ENCODE measurements at regions not wholly inside any gene's neighbourhood (a gene's known extent, or its start where the extent isn't known, plus 50 kb on each side); places are given as distances from the start of the nearest gene placed in this dataset.

DNA sequence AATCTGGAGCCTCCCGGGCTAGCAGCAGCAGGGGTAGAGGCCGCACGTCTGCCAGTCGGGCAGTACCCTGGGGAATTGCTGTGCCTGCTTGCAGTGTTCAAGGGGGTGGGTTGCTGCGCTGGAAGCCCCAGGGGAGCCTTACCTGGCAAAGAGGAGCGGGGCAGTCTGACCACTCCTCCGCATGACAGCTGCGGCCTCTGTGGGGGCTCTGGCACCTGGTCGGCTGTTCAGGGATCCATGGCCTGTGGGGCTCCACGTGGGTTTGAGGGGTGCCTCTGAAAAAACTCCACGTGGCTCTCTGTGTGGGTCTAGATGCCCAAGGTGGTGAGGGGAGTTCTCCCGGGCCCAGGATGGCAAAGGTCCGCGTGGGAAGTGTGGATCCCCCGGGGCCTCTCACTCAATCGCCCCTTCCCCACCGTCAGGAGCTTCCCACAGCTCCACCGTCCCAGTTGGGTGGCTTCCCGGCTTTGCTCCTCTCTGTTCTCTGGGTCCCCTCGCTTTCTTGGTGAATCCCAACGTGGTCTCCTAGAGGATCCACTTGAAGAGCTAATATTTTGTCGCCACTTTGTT is 184.5 kb downstream of the EFHB start:
- Histone ChIP-seq H3K4me1 (no peaks in the 10 kb centered on the region), H3K4me3 (no peak overlapping the region), H3K36me3 (replicated peaks) (no peaks in the 10 kb centered on the region), H3K27me3 (ENCODE audit: low read depth) (peaks cover 6% of the 10 kb centered on the region; the same call in 1 of the 2 replicates), H3K9me3 (no peaks in the 10 kb centered on the region)
- in situ Hi-C loops (cut with MboI; ENCODE audit: low sequenced_read_pairs), result no loop called here
- DNase-seq (ENCODE audit: low spot score in 2 of 2), result no peak

GRCh38 chr3:19748782-19749447 is 185.1 kb downstream of the EFHB start:
- Histone ChIP-seq H3K4me1 (no peaks in the 10 kb centered on the region), H3K4me3 (no peak overlapping the region), H3K9me3 (no peaks in the 10 kb centered on the region), H3K36me3 (replicated peaks) (no peaks in the 10 kb centered on the region), H3K27me3 (ENCODE audit: low read depth) (peaks cover 6% of the 10 kb centered on the region; the same call in 1 of the 2 replicates)
- no peak for DNase-seq (ENCODE audit: low spot score in 2 of 2)
- in situ Hi-C loops (cut with MboI; ENCODE audit: low sequenced_read_pairs), result no loop called here

- H3K4me1 ChIP-seq, result no peaks in the 10 kb centered on the region
- H3K4me3 ChIP-seq, result no peak overlapping the region
- peaks cover 9% of the 10 kb centered on the region; the same call in 1 of the 2 replicates for H3K27me3 ChIP-seq (ENCODE audit: low read depth)
- DNase-seq (ENCODE audit: low spot score in 2 of 2), result no peak
- no peaks in the 10 kb centered on the region for H3K36me3 ChIP-seq (replicated peaks)
- no peaks in the 10 kb centered on the region for H3K9me3 ChIP-seq
- in situ Hi-C loops (cut with MboI; ENCODE audit: low sequenced_read_pairs), result no loop called here
Observed at GRCh38 chr3:19744047-19744446, 190.0 kb downstream of the EFHB start.

GRCh38 chr3:19742935-19743334 is 191.1 kb downstream of the EFHB start:
- H3K27me3 ChIP-seq (ENCODE audit: low read depth), result peaks cover 9% of the 10 kb centered on the region
- H3K9me3 ChIP-seq, result no peaks in the 10 kb centered on the region
- DNase-seq (ENCODE audit: low spot score in 2 of 2), result no peak
- no peaks in the 10 kb centered on the region for H3K4me1 ChIP-seq
- in situ Hi-C loops (cut with MboI; ENCODE audit: low sequenced_read_pairs), result no loop called here
- no peak overlapping the region for H3K4me3 ChIP-seq
- no peaks in the 10 kb centered on the region for H3K36me3 ChIP-seq (replicated peaks)

DNA sequence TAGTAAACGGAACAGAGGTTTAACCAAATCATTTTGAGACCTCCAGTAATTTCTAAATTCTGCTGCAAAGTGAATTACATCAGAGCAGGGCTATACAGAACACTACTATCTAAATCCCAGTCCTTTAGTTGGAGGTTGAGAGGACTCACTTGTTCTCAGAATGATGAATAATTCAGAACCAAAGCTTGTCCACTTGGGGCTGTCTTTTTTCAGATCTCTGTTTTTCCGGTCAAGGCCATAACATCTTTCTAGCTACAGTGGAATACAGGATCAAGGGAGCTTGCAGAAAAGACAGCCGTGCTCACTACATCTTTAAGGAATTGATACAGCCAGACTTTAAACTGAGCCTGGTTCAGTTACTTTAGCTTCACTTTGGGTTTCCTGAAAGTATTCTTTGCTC is 194.5 kb downstream of the EFHB start:
- Histone ChIP-seq H3K4me1 (no peaks in the 10 kb centered on the region), H3K36me3 (replicated peaks) (no peaks in the 10 kb centered on the region), H3K27me3 (ENCODE audit: low read depth) (peaks cover 3% of the 10 kb centered on the region; the same call in 1 of the 2 replicates), H3K4me3 (no peak overlapping the region), H3K9me3 (no peaks in the 10 kb centered on the region)
- no peak for DNase-seq (ENCODE audit: low spot score in 2 of 2)
- in situ Hi-C loops (cut with MboI; ENCODE audit: low sequenced_read_pairs), result no loop called here

DNA sequence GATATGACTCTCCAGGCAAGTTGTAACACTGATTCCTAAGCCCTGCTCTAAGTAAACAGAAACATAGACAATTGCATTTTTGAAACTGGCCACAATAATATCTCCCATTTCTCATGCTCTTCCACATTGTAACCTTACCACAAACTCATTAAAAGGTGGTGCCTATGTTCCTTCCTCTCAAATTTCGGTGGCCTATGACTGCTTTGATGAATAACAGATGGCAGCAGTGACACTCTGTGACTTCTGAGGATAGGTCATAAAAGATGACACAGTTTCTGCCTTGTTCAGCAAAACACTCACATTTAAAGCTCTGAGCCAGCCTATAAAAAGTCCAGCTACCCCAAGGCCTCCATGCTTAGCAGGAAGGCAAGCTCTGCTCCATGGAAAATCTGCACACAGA is 195.2 kb downstream of the EFHB start:
- H3K27me3 ChIP-seq (ENCODE audit: low read depth), result peaks cover 3% of the 10 kb centered on the region; the same call in 1 of the 2 replicates

DNA sequence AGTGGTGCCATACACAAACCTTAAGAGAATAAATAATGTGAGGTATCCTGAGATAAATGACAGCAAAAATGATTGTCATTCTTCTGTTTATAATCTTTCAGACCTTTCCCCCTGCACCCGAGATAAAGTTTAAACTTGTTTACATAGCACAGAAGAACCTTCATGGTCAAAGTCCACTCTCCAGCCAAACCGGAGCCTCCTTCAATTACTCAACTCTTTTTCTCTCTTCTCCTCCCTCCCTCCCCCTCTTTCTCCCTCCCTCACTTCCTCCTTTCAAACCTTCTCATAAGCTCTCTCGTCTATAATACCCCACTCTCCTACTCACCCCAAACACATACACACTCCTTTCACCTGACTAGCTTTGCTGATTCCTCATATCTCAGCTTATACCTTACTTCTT is 198.9 kb downstream of the EFHB start:
- in situ Hi-C loops (cut with MboI; ENCODE audit: low sequenced_read_pairs), result no loop called here
- H3K36me3 ChIP-seq (replicated peaks), result no peaks in the 10 kb centered on the region
- H3K27me3 ChIP-seq (ENCODE audit: low read depth), result no peaks in the 10 kb centered on the region; the same call in 1 of the 2 replicates
- no peak overlapping the region for H3K4me3 ChIP-seq
- no peaks in the 10 kb centered on the region for H3K4me1 ChIP-seq
- no peaks in the 10 kb centered on the region for H3K9me3 ChIP-seq
- DNase-seq (ENCODE audit: low spot score in 2 of 2), result no peak

More for the DNA sequence above, 195.2 kb downstream of the EFHB start:
- in situ Hi-C loops (cut with MboI; ENCODE audit: low sequenced_read_pairs), result no loop called here
- Histone ChIP-seq H3K9me3 (no peaks in the 10 kb centered on the region), H3K4me3 (no peak overlapping the region), H3K4me1 (no peaks in the 10 kb centered on the region), H3K36me3 (replicated peaks) (no peaks in the 10 kb centered on the region)
- no peak for DNase-seq (ENCODE audit: low spot score in 2 of 2)

- no peak for DNase-seq (ENCODE audit: low spot score in 2 of 2)
- Histone ChIP-seq H3K4me3 (no peak overlapping the region), H3K4me1 (no peaks in the 10 kb centered on the region), H3K36me3 (replicated peaks) (no peaks in the 10 kb centered on the region), H3K27me3 (ENCODE audit: low read depth) (no peaks in the 10 kb centered on the region; the same call in 1 of the 2 replicates), H3K9me3 (no peaks in the 10 kb centered on the region)
- in situ Hi-C loops (cut with MboI; ENCODE audit: low sequenced_read_pairs), result no loop called here
Observed at GRCh38 chr3:19734453-19734852, 199.6 kb downstream of the EFHB start.

DNA sequence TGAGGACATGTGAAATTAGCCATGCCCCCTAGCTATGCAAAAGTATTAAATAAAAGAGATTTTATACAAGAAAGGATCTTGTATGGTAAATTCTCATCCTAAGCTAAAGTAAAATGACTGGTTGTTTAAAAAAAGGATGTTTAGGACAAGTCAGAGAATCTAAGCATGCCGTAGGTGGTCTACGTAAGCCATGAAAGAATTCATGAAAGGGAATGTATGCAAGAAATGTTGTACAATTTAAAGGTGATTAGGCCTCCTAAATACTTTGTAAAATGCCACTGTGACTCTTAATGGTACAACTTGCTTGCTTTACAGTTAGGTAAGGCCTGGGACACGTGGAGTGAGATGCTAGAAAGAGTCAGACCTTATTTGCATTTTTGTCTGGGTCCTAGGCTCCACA is 209.0 kb downstream of the EFHB start:
- in situ Hi-C loops (cut with MboI; ENCODE audit: low sequenced_read_pairs), result no loop called here
- Histone ChIP-seq H3K36me3 (replicated peaks) (no peaks in the 10 kb centered on the region), H3K27me3 (ENCODE audit: low read depth) (no peaks in the 10 kb centered on the region), H3K4me3 (no peak overlapping the region), H3K9me3 (no peaks in the 10 kb centered on the region), H3K4me1 (no peaks in the 10 kb centered on the region)
- no peak for DNase-seq (ENCODE audit: low spot score in 2 of 2)

GRCh38 chr3:19717736-19718135 is 216.3 kb downstream of the EFHB start:
- H3K4me3 ChIP-seq, result no peak overlapping the region
- in situ Hi-C loops (cut with MboI; ENCODE audit: low sequenced_read_pairs), result no loop called here
- H3K4me1 ChIP-seq, result no peaks in the 10 kb centered on the region
- no peak for DNase-seq (ENCODE audit: low spot score in 2 of 2)
- no peaks in the 10 kb centered on the region for H3K36me3 ChIP-seq (replicated peaks)
- H3K9me3 ChIP-seq, result no peaks in the 10 kb centered on the region
- H3K27me3 ChIP-seq (ENCODE audit: low read depth), result peaks cover 1% of the 10 kb centered on the region; the same call in 1 of the 2 replicates

GRCh38 chr3:19711160-19711782 is 222.7 kb downstream of the EFHB start:
- no peaks in the 10 kb centered on the region for H3K36me3 ChIP-seq (replicated peaks)
- H3K27me3 ChIP-seq (ENCODE audit: low read depth), result peaks cover 3% of the 10 kb centered on the region; the same call in 1 of the 2 replicates
- no peak overlapping the region for H3K4me3 ChIP-seq
- in situ Hi-C loops (cut with MboI; ENCODE audit: low sequenced_read_pairs), result no loop called here
- DNase-seq (ENCODE audit: low spot score in 2 of 2), result no peak
- H3K9me3 ChIP-seq, result no peaks in the 10 kb centered on the region
- no peaks in the 10 kb centered on the region for H3K4me1 ChIP-seq

DNA sequence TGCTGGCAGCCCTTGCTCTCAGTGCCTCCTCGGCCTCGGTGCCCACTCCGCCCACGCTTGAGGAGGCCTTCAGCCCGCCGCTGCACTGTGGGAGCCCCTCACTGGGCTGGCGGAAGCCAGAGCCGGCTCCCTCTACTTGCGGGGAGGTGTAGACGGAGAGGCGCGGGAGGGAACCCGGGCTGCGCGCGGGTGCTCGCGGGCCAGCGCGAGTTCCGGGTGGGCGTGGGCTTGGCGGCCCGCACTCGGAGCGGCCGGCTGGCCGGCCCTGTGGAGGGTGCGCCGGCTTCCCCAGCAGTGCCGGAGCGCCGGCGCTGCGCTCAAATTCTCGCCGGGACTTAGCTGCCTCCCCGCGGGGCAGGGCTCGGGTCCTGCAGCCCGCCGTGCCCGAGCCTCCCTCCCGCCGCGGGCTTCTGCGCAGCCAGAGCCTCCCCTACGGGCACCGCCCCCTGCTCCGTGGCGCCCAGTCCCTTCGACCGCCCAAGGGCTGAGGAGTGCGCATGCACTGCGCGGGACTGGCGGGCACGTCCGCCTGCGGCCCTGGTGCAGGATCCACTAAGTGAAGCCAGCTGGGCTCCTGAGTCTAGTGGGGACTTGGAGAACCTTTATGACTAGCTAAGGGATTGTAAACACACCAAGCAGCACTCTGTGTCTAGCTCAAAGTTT is 231.5 kb downstream of the EFHB start:
- in situ Hi-C loops (cut with MboI; ENCODE audit: low sequenced_read_pairs), result no loop called here
- DNase-seq (ENCODE audit: low spot score in 2 of 2), result no peak
- no peaks in the 10 kb centered on the region for H3K4me1 ChIP-seq
- no peaks in the 10 kb centered on the region; the same call in 1 of the 2 replicates for H3K27me3 ChIP-seq (ENCODE audit: low read depth)
- H3K36me3 ChIP-seq (replicated peaks), result no peaks in the 10 kb centered on the region
- H3K9me3 ChIP-seq, result no peaks in the 10 kb centered on the region
- H3K4me3 ChIP-seq, result no peak overlapping the region

- Histone ChIP-seq H3K4me3 (no peak overlapping the region), H3K4me1 (no peaks in the 10 kb centered on the region), H3K27me3 (ENCODE audit: low read depth) (no peaks in the 10 kb centered on the region), H3K36me3 (replicated peaks) (no peaks in the 10 kb centered on the region), H3K9me3 (no peaks in the 10 kb centered on the region)
- in situ Hi-C loops (cut with MboI; ENCODE audit: low sequenced_read_pairs), result no loop called here
- peak in 1 of 2 experiments; percentile 39 for DNase-seq (ENCODE audit: low spot score in 2 of 2)
Observed at GRCh38 chr3:19688767-19689166, 245.2 kb downstream of the EFHB start.

GRCh38 chr3:19668163-19668562 is 265.9 kb downstream of the EFHB start:
- Histone ChIP-seq H3K9me3 (no peaks in the 10 kb centered on the region), H3K4me3 (no peak overlapping the region), H3K4me1 (no peaks in the 10 kb centered on the region), H3K36me3 (replicated peaks) (no peaks in the 10 kb centered on the region), H3K27me3 (ENCODE audit: low read depth) (no peaks in the 10 kb centered on the region)
- in situ Hi-C loops (cut with MboI; ENCODE audit: low sequenced_read_pairs), result no loop called here
- no peak for DNase-seq (ENCODE audit: low spot score in 2 of 2)
